HL-60 (cell line): ENCODE measurements at regions not wholly inside any gene's neighbourhood (a gene's known extent, or its start where the extent isn't known, plus 50 kb on each side); places are given as distances from the start of the nearest gene placed in this dataset.

Experiments used
- POLR2AphosphoS5 ChIP-seq: IDR thresholded peaks from 2 replicates; pipeline ENCODE4 v1.6.1; 2012; ENCODE audit warnings: low read depth
- TF ChIP-seq, protein P1 (sequence below): IDR thresholded peaks from one replicate; pipeline ENCODE4 v1.5.1; 2011; ENCODE audit warnings: low read length, control low read depth, inconsistent platforms; ENCODE audit not compliant: insufficient read depth

- TF ChIP-seq, protein P1, sequence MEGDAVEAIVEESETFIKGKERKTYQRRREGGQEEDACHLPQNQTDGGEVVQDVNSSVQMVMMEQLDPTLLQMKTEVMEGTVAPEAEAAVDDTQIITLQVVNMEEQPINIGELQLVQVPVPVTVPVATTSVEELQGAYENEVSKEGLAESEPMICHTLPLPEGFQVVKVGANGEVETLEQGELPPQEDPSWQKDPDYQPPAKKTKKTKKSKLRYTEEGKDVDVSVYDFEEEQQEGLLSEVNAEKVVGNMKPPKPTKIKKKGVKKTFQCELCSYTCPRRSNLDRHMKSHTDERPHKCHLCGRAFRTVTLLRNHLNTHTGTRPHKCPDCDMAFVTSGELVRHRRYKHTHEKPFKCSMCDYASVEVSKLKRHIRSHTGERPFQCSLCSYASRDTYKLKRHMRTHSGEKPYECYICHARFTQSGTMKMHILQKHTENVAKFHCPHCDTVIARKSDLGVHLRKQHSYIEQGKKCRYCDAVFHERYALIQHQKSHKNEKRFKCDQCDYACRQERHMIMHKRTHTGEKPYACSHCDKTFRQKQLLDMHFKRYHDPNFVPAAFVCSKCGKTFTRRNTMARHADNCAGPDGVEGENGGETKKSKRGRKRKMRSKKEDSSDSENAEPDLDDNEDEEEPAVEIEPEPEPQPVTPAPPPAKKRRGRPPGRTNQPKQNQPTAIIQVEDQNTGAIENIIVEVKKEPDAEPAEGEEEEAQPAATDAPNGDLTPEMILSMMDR: no peak
- TF ChIP-seq POLR2AphosphoS5: no peak
These were observed 156.3 kb upstream of the ZKSCAN2 start for GRCh38 chr16:25413975-25414374.
